GM12878 (cell line): ENCODE measurements at regions not wholly inside any gene's neighbourhood (a gene's known extent, or its start where the extent isn't known, plus 50 kb on each side); places are given as distances from the start of the nearest gene placed in this dataset.

Experiments used
- ATAC-seq: fragments of 200-7000 bp; cut with Tn5 transposase; 3 replicates; pipeline ENCODE4 v1.9.1; 2020; ENCODE audit warnings: mild to moderate bottlenecking, moderate library complexity
- BruUV-seq: library from RNA; stranded (reverse); fragments of 400-500 nt; replicated peaks from 2 replicates; lab custom pipeline; 2021; lab: Mats Ljungman, UMichigan
- CTCF ChIA-PET: fragments of 300-600 bp; sonication (Branson Sonifier 250); formaldehyde crosslinking; extraction: SDS; loops from one replicate; lab custom pipeline; 2021; ENCODE audit warnings: inconsistent platforms; lab: Yijun Ruan, JAX
- POLR2A ChIA-PET: fragments of 350-600 bp; formaldehyde crosslinking; extraction: SDS; loops from one replicate; lab custom pipeline; 2021; ENCODE audit warnings: inconsistent platforms; lab: Charles Lee
- RAD21 ChIA-PET: fragments of 300-600 bp; sonication (Branson Sonifier 250); formaldehyde crosslinking; loops from one replicate; lab custom pipeline; 2023; ENCODE audit warnings: antibody characterized with exemption; ENCODE audit not compliant: unreplicated experiment; lab: Charles Lee
- SMC1A ChIA-PET: fragments of 300-600 bp; sonication (Branson Sonifier 250); formaldehyde crosslinking; loops from one replicate; lab custom pipeline; 2023; ENCODE audit not compliant: unreplicated experiment, uncharacterized antibody; lab: Charles Lee
- DNase-seq: peaks from one replicate; pipeline ENCODE4 v3.0.0-alpha.2; 2011; ENCODE audit warnings: low read depth, low spot score
- FAIRE-seq: peaks from 3 replicates; lab custom pipeline; 2011; peaks lifted over from hg19 to GRCh38; lab: Jason Lieb, UNC
- H2AFZ ChIP-seq: 2 replicates; pipeline ENCODE4 v1.6.0; 2011; ENCODE audit warnings: low read depth, low read length, control low read depth; ENCODE audit not compliant: control insufficient read depth
- H3K27ac ChIP-seq: 2 replicates; pipeline ENCODE4 v1.5.1; 2011; ENCODE audit warnings: control low read depth; ENCODE audit not compliant: control insufficient read depth, insufficient read depth
- H3K27me3 ChIP-seq, 2 experiments: replicated peaks in 1 of 2; 2 replicates each; pipeline versions ENCODE4 v1.6.0 to v1.6.1; 2011; ENCODE audit warnings: low read length in 1 of 2; ENCODE audit not compliant: control insufficient read depth in 2 of 2, insufficient read depth in 2 of 2
- H3K36me3 ChIP-seq, 2 experiments: 2 replicates each; pipeline ENCODE4 v1.5.1; 2011; ENCODE audit warnings: low read length in 1 of 2; ENCODE audit not compliant: control insufficient read depth in 2 of 2, insufficient read depth in 2 of 2
- H3K4me1 ChIP-seq: 2 replicates; pipeline ENCODE4 v1.6.1; 2011; ENCODE audit warnings: mild to moderate bottlenecking, low read length, moderate library complexity, mixed read lengths; ENCODE audit not compliant: control insufficient read depth, insufficient read depth
- H3K4me2 ChIP-seq: 2 replicates; pipeline ENCODE4 v1.6.0; 2011; ENCODE audit warnings: control low read depth; ENCODE audit not compliant: control insufficient read depth, insufficient read depth
- H3K4me3 ChIP-seq: fragments of 200-600 bp; sonication (generic); 2 replicates; pipeline ENCODE4 v1.5.1; 2016
- H3K79me2 ChIP-seq: 2 replicates; pipeline ENCODE4 v1.6.0; 2011; ENCODE audit warnings: low read length; ENCODE audit not compliant: control insufficient read depth, insufficient read depth
- H3K9ac ChIP-seq: 2 replicates; pipeline ENCODE4 v1.8.0; 2011; ENCODE audit warnings: low read length, control low read depth, mixed read lengths; ENCODE audit not compliant: control insufficient read depth, insufficient read depth
- H3K9me3 ChIP-seq: replicated peaks from 3 replicates; pipeline ENCODE4 v1.5.1; 2011; ENCODE audit warnings: mild to moderate bottlenecking, low read length; ENCODE audit not compliant: control insufficient read depth, insufficient read depth
- H4K20me1 ChIP-seq: 2 replicates; pipeline ENCODE4 v1.6.0; 2011; ENCODE audit not compliant: control insufficient read depth, insufficient read depth
- ATF7 ChIP-seq: fragments of 450-650 bp; IDR thresholded peaks from 2 replicates; pipeline ENCODE4 v1.6.1; 2016; ENCODE audit warnings: low read depth, mild to moderate bottlenecking
- CEBPB ChIP-seq, 2 experiments: fragments of 150-350 bp in 1 of 2; IDR thresholded peaks; 2 replicates each; pipeline ENCODE4 v1.6.1; 2012 to 2014; ENCODE audit warnings: low read depth in 2 of 2, low read length in 2 of 2, borderline replicate concordance in 1 of 2, inconsistent platforms in 1 of 2
- IKZF1 ChIP-seq: fragments of 450-650 bp; conservative IDR thresholded peaks from 2 replicates; pipeline ENCODE4 v1.6.1; 2017; ENCODE audit warnings: antibody characterized with exemption, mild to moderate bottlenecking
- IRF4 ChIP-seq: IDR thresholded peaks from 2 replicates; pipeline ENCODE4 v1.6.1; 2011; ENCODE audit warnings: low read depth, low read length
- POLR2AphosphoS5 ChIP-seq: IDR thresholded peaks from 2 replicates; pipeline ENCODE4 v1.6.1; 2011; ENCODE audit warnings: mild to moderate bottlenecking, low read length, inconsistent platforms
- POU2F2 ChIP-seq: IDR thresholded peaks from 3 replicates; pipeline ENCODE4 v1.6.1; 2011; ENCODE audit warnings: low read depth, mild to moderate bottlenecking, low read length, borderline replicate concordance
- RUNX3 ChIP-seq: IDR thresholded peaks from 2 replicates; pipeline ENCODE4 v1.6.1; 2012; ENCODE audit warnings: low read length, inconsistent platforms
- SMAD1 ChIP-seq: fragments of 450-650 bp; IDR thresholded peaks from 2 replicates; pipeline ENCODE4 v1.6.1; 2018; ENCODE audit warnings: mild to moderate bottlenecking, low read depth; ENCODE audit not compliant: partially characterized antibody
- SMC3 ChIP-seq: IDR thresholded peaks from 2 replicates; pipeline ENCODE4 v1.6.1; 2011; ENCODE audit warnings: low read length, improper control_type of control experiment, borderline replicate concordance
- SP1 ChIP-seq: IDR thresholded peaks from one replicate; pipeline ENCODE4 v1.6.1; 2011; ENCODE audit warnings: low read depth, low read length
- SPI1 ChIP-seq: IDR thresholded peaks from 2 replicates; pipeline ENCODE4 v1.6.1; 2011; ENCODE audit warnings: low read depth, mild to moderate bottlenecking, low read length, moderate library complexity, borderline replicate concordance; ENCODE audit not compliant: insufficient read depth
- WGBS: methylation state at CpG from one replicate; pipeline ENCODE4 v1.1.6; 2016; ENCODE audit warnings: low lambda C conversion rate; ENCODE audit not compliant: insufficient replicate concordance, insufficient coverage; ENCODE audit errors: missing lambda C conversion rate; 5-methylcytosine and 5-hydroxymethylcytosine counted together
- in situ Hi-C: fragments of 300-500 bp; cut with MboI; formaldehyde crosslinking; loops from 9 replicates; pipeline ENCODE4 v1.14.3; 2018; ENCODE audit warnings: mixed read lengths
- intact Hi-C: fragments of 100-400 bp; cut with micrococcal nuclease; formaldehyde crosslinking; loops from one replicate; pipeline ENCODE4 v1.14.2; 2022; ENCODE audit not compliant: unreplicated experiment
- TF ChIP-seq, protein P1 (sequence below): IDR thresholded peaks from 2 replicates; pipeline ENCODE4 v1.6.1; 2012; ENCODE audit warnings: improper control_type of control experiment, low read depth, low read length; ENCODE audit not compliant: insufficient replicate concordance

DNA sequence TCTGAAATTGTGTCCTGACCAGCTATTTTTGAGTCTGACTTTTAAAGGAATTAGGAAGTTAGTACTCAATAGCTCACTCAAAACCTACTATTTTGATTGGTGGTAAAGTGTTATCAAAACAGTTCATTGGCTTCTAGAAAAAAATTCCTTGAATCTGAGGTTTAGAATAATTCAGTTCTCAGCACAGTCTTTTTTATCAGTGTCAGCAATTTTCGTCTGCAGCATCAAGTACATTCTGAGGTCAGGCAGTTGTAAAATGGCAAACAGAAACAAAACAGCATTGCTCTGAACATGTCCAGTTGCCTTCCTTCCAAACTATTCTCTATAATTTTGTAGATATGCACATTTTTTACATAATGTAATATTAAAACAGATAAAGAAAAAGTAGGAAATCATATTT lies 1644.1 kb downstream of the SLITRK5 start:
- POLR2A ChIA-PET, result no interaction called here
- BruUV-seq, result no TSS peak
- DNase-seq, result no peak
- Histone ChIP-seq H3K4me2 (no peak overlapping the region), H3K4me1 (no peaks in the 10 kb centered on the region), H3K27ac (no peak overlapping the region), H4K20me1 (no peaks in the 10 kb centered on the region), H3K4me3 (no peak overlapping the region), H2AFZ (no peak overlapping the region), H3K9ac (no peak overlapping the region), H3K9me3 (no peaks in the 10 kb centered on the region), H3K36me3 (no peaks in the 10 kb centered on the region), H3K27me3 (no peaks in the 10 kb centered on the region), H3K79me2 (no peaks in the 10 kb centered on the region)
- RAD21 ChIA-PET, result no interaction called here
- no peak for FAIRE-seq
- TF ChIP-seq POU2F2, result no peak
- TF ChIP-seq SP1, result no peak
- no peak for TF ChIP-seq SMC3
- no peak for TF ChIP-seq POLR2AphosphoS5
- TF ChIP-seq RUNX3, result no peak
- no peak for TF ChIP-seq CEBPB (IDR thresholded peaks at IDR 0.05; ENCODE audit: borderline replicate concordance in 1 of 2, low read depth in 2 of 2, low read length in 2 of 2)
- no peak for TF ChIP-seq IRF4
- no peak for TF ChIP-seq ATF7
- TF ChIP-seq SMAD1, result no peak
- no peak for TF ChIP-seq SPI1
- TF ChIP-seq, protein P1, sequence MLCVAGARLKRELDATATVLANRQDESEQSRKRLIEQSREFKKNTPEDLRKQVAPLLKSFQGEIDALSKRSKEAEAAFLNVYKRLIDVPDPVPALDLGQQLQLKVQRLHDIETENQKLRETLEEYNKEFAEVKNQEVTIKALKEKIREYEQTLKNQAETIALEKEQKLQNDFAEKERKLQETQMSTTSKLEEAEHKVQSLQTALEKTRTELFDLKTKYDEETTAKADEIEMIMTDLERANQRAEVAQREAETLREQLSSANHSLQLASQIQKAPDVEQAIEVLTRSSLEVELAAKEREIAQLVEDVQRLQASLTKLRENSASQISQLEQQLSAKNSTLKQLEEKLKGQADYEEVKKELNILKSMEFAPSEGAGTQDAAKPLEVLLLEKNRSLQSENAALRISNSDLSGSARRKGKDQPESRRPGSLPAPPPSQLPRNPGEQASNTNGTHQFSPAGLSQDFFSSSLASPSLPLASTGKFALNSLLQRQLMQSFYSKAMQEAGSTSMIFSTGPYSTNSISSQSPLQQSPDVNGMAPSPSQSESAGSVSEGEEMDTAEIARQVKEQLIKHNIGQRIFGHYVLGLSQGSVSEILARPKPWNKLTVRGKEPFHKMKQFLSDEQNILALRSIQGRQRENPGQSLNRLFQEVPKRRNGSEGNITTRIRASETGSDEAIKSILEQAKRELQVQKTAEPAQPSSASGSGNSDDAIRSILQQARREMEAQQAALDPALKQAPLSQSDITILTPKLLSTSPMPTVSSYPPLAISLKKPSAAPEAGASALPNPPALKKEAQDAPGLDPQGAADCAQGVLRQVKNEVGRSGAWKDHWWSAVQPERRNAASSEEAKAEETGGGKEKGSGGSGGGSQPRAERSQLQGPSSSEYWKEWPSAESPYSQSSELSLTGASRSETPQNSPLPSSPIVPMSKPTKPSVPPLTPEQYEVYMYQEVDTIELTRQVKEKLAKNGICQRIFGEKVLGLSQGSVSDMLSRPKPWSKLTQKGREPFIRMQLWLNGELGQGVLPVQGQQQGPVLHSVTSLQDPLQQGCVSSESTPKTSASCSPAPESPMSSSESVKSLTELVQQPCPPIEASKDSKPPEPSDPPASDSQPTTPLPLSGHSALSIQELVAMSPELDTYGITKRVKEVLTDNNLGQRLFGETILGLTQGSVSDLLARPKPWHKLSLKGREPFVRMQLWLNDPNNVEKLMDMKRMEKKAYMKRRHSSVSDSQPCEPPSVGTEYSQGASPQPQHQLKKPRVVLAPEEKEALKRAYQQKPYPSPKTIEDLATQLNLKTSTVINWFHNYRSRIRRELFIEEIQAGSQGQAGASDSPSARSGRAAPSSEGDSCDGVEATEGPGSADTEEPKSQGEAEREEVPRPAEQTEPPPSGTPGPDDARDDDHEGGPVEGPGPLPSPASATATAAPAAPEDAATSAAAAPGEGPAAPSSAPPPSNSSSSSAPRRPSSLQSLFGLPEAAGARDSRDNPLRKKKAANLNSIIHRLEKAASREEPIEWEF, result no peak
- TF ChIP-seq IKZF1, result no peak
- intact Hi-C loops (no loop called here), in situ Hi-C loops (no loop called here)
- CTCF ChIA-PET, result no interaction called here
- no peak for ATAC-seq
- SMC1A ChIA-PET, result no interaction called here
- 0% methylated on average over 1 of the region's 1 CpG for WGBS
